HG03280 (cell line): ENCODE measurements at regions not wholly inside any gene's neighbourhood (a gene's known extent, or its start where the extent isn't known, plus 50 kb on each side); places are given as distances from the start of the nearest gene placed in this dataset.

Source experiments
- ATAC-seq: cut with Tn5 transposase; IDR thresholded peaks from one replicate; pipeline ENCODE4 v1.9.1; 2021; ENCODE audit warnings: mild to moderate bottlenecking, moderate library complexity; ENCODE audit not compliant: unreplicated experiment

DNA sequence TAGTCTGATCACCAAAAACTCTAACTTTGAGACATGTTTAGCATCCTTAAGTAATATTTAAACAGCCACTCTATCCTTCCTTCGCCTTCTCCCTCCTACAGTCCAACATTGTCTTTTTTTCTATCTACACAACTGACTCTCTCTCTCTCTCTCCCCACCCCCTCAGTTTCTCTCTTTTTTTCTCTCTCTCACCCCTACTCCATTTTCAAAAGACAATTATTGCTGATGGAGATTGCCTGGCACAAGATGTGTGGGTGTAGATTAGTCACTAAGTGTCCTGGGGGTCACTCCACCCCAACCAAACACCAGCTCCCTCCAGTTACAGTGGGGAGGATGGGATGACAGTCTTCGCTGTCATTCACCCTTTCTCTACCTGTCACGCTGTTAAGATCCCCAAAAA is 94.5 kb upstream of the NFIA start:
- ATAC-seq = no peak

DNA sequence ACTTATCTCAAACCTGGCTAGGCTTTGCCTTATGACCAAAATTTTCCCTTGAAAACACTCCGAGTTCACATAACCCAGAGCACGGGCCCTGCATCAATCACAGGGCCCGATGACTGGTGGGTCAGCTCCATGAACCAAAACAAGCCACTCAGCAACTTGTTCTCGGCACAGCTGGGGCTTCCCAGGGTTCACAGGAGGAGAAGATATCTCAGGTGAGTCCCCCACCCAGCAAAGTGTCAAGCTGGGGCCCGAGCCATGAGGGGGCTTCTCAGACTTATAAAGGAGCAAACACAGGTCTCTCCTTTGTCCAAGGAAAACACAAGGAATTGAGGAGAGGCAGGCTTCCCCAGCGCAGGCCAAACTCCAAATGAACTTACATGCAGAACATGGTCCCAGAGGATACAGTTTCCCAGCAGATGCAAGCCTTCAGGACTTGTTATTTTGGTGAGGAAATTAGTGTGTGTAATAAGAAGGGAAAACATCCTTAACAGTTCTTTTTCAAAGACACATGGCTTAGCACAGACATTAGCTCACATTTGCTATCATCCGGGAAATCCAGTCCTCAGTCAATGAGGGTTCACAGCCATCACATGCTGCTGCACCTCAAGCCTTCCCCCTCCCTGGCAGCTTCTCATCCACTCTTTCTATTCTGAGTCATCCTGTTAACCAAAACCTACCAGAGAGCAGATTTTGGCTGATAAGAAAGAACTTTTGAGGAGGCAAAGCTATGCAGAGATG is 98.1 kb upstream of the NFIA start:
- ATAC-seq = no peak

DNA sequence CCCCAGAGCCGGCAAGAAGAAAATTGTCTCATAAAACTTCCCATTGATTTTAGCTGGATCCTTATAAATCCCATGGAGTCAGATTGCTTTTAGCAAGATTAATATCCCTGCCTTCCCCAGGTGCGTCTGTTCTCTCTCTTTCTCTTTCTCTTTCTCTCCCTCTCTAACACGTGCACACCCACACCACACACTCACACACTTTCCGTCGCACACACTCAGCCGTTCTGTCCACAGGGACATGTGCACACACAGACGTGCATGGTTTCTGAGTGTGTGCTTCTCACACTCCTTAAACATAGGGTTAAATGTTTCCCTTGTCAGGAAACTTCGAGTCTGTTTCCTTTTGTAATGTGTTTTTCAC is 98.7 kb upstream of the NFIA start:
- no peak for ATAC-seq

DNA sequence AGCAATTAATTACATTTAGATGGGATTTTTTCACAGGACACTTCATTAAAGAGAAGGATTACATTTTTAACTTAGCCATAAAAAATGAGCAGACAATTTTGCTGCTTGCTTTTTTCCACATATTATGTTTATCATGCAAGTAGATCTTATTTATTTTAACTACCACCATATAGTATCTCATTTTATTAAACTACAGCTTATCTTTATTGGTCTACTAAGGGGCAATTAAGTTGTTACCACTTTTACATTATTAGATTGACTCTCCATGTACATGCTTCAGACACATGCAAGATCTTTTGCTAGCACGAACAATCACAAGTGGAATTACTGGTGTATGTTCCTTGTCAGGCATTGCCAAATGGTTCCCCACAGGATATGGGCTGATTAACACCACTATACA is 99.8 kb upstream of the NFIA start:
- no peak for ATAC-seq

DNA sequence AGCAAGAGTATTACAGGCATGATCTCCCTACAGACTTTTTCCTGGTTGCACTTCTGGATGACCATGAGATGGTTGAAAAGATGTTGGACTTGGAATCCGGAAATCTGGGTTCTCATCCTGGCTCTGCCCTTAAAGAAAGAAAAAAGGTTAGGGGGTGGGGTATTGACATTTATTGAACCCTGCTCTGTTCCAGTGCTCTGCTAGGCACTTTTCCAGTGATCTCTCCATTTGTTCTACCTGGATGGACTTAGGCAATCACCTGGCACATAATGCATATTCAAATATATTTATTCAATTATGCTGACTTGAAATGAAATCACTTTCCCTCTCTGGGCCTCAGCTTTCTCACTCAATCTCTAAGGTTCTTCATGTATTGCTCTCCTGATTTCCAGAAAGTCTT is 101.0 kb upstream of the NFIA start:
- ATAC-seq = no peak

DNA sequence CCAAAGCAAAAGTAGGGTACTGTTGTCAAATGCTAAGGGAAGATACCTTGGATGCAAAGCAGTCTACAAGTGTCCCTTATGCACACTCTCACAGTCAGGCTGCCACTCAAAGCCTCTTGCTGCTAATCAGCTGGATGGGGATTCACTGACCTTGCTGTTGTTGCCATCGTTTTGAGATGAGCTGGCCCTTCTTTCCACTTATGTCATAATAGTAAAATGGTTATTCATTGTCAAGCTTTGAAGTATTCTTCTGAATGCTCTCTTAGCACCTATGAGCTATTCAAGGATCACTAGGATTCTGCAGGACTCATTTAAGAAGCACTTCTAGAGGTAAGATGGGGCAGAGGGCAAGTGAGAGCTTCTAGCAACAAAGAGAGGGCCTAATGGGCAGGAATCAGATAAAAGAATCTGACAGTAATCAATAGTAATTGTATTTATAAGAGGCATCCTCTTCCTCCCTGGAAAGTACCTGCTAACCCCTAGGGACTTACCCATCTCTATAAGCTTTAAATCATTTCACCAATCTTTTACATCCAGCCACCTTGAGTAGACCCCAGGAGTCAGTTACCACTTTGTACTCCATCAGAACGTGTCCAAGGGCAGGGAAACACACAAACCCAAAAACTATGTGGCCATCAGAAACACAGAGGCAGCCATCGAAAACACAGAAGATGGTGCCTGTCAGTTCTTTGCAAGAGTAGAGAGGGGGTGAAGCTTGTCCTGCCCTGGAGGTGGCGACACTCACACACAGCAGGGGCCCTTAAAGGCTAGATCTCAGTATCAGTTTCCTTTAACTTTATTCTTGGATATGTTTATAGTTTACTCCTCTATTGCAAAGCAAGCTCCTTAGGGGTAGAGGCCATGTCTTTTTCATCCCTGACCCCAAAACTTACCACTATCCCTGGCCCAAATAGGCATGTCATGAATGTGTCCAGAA is 103.7 kb upstream of the NFIA start:
- ATAC-seq = peak; percentile 80

DNA sequence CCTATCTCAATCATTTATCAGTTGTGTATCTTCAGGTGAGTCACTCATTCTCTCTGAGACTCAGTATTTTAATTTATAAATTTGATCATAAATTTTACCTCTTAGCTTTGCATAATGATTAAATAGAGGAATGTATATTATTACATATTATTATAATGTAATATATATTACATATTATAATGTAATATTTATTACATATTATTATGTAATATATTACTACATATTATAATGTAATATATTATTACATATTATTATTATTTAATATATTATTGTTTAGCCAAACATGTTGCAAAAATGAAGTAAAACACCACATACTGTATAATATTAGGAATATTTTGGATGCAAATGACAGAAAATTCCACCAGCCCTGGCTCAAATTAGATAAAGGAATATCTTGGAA is 104.7 kb upstream of the NFIA start:
- ATAC-seq = no peak

DNA sequence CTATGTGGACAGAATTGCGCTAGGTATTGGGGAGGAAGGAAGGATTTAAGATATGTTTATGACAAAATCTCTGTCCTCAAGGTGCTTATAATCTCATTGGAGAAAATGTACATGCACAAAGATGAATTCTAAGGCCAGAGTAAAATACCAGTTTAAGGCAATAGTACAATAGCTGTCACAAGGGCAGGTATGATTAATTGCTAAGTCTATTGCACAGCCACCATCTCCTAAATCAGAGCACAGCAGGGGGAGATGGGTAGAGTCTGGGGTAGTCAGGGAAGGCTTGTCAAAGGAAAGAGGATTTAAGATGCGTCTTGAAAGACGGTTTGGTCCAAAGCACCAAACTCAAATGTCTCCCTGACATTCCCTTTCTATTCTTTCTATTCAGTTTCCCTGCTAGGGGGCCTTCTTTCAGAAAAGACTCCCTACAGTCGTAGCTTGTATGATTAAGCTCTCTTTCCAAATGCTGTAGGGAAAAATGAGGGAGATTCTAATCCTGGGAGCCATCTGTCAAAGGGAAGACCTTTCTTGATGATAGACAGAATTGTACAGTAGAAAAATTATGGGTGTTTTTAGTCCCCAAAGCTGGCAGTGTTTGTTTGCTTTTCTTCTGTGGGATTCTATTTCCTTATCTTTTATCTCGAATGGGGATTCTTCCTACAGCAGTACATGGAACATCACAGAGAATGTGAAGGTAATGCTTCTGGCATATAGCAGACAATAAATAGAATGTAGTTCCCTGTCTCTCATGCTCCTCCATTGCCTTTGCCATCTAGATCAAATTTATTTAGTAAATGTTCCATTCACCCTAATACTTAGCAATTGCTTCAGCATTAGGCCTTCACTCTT is 107.6 kb upstream of the NFIA start:
- ATAC-seq = no peak

DNA sequence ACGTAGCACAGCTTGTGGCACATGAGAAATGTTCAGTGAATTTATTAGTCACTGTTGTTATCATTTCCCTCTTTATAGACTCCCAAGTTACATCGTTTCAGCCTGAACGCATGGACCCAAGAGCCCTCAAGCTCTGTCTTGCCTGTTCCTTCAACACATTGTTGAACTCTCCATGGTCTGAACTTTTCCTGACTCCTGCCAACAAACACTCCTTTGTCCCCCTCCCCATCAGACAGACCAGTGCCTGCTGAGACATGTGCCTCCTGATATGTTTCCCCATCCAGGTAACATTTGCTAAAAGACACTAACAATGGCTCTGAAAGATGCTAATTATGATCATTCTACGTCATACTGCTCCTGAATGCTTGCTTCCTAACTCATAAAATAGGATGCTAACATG is 108.7 kb upstream of the NFIA start:
- no peak for ATAC-seq

DNA sequence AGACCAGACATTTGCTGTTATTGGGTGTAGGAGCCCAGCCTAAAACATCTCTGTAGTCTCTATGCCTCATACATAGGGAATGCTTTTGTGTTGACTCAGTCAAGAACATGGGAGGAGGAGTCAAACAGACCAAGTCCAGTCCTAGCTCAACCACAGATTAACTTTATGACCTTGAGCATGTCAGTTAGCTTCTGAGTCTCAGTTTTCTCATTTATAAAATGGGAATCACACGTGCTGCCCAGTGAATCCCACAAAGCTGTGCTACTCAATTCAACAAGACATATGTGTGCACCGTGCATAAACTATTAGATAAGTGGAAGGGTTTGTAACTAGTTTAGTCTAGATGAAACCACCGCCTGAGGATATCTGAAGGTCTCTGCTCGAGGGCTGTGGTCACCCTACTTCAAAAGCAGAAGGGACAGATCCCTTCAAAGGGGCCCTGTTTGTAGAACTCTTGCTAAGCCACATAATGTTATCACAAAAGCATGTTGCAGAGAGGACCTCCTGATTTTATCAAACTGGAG is 109.5 kb upstream of the NFIA start:
- ATAC-seq = no peak

DNA sequence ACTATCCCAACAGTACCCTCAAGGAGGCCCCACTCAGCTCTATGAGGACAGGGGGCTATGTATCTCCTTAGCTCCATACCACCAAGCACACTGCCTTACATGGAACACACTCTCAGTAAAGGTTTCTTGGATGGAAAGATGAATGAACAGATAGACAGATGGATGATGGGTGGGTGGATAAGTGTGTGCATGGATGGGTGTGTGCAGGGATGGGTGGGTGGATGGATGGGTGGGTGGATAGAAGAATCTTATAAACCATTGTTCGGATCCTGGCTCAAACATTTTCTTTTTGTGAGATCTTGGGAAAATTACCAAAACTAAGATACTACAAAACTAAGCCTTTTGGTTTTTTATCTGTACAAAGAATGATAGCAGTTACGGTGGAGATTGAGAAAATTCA is 111.0 kb upstream of the NFIA start:
- ATAC-seq = no peak

DNA sequence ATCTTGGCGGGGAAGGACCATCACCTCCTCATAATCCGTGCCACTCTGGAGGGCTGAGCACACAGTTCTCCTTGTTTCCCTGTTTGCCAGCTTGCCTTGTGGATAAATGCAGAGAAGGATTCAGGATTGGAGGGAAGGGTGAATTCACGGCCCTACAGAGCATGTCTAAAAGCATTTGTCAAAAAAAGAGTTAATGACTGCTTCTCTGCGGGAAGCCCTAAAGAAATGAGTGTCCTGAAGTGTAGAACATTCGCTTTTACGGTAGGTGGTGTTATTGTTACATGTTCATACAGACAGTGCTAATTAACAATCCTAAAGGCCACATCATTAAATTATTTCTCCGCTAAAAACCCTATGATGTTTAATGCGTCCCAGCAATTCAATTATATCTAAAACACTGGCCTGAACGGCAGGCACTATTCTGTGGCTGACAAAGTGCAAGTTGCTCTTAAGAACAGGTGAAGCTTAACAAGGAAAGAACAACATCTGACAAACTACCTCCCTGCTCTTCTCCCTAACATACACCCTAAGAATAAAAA is 112.3 kb upstream of the NFIA start:
- ATAC-seq = no peak

DNA sequence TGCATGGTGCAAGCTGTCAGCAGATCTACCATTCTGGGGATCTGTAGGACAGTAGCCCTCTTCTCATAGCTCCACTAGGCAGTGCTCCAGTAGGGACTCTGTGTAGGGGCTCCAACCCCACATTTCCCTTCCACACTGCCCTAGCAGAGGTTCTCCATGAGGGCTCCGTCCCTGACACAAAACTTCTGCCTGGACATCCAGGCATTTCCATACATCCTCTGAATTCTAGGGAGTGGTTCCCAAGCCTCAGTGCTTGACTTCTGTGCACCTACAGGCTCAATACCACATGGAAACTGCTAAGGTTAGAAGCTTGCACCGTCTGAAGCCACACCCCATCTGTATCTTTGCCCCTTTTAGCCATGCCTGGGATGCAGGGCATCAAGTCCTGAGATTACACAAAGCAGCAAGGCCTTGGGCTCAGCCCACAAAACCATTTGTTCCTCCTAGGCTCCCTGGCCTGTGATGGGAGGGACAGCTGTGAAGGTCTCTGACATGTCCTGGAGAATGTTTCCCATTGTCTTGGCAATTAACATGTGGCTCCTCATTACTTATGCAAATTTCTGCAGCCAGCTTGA is 117.0 kb upstream of the NFIA start:
- ATAC-seq = no peak

DNA sequence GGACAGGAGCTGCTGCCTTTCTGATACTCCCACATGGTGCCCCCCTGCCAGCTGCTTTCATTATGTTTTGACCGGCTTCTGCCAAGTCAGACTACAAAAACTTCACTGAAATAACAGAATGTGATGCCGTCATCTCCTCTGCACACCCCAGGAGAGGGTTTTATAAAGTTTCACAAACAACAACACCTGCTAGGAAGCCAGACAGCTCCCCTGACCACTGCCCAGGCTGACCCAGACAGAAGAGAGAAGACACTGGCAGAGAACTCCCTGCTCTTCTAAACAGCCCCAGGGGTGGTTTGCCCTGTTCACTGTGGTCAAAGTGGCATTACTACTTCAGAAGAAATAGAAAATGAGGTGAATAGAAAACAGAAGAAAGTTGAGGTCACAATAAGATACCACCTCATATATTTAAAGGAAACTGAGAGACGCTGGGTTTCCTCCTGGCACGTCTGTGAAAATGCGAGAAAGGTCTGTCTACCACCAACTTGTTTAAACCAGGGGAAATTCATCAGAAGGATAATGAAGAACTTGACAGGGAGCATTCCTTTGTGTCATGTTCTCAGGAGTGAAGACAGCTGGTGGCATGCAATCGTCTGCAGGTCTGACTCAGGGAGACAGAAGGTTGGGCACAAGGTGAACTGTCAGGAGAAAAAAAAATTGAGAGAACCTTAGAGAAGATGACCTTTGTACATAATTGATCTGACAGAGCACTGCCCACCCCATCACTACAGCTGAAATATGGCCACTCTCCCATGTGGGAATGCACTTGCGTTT is 119.0 kb upstream of the NFIA start:
- ATAC-seq = no peak

DNA sequence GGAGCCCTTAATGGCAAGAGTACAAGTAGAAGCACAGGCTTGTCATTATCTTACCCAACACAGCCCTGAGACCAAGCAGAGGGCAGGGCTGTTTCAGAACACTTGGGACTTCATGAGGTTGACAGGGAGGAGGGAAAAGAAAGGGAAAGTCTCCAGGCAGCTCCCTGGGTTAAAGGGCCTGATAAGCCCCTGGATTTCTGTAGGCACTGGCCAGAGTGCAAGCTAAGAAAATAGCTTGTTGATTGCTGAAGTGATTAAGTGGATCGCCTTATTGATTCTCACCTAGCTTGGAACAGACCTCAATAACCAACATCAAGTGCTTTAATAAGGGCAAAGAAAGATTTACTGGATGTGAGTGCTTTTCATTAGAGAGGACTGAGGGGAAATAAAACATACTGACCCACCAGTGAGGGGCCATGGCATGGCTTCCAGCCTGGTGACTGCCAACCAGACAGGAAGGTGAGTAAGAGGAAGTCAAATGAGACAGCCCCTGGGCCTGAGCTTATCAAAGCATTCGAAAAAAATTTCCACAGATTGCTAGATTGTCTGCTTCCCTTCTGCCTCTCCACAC is 121.4 kb upstream of the NFIA start:
- no peak for ATAC-seq

DNA sequence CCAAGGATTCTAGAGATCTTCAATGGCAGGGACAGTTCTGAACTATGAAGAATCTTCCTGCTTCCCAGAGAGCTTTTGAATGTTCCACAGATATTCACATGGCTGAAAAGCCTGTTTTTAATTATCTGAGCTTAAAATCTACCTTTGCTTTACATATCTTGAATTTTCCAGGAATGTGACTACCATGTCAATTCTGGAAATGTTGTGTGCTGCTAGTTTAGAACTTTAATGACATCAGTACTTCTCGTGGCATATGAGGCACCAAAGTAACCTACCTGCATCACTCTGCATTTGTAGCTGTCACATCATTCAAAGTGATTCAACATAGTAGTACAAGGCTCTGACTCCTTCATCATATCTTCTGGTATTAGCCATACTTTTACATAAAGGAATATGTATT is 122.7 kb upstream of the NFIA start:
- no peak for ATAC-seq

DNA sequence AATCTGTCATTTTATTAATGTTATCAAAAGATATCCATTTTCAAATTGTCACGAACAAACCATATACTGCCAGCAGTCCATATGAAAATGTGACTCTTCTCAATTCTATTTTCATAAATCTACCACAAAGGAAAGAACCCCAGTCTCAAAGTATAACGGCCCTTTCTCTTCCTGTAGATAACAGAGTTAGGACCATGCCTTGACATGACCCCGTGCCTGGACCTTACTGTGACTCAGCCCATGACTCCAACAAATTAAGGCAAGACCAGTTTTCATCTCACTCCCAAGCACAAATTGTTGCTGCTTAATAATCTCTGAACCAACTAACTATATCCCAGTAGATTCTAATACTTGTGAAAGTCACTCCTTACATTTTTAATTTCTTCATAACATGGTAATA is 124.4 kb upstream of the NFIA start:
- ATAC-seq = no peak

DNA sequence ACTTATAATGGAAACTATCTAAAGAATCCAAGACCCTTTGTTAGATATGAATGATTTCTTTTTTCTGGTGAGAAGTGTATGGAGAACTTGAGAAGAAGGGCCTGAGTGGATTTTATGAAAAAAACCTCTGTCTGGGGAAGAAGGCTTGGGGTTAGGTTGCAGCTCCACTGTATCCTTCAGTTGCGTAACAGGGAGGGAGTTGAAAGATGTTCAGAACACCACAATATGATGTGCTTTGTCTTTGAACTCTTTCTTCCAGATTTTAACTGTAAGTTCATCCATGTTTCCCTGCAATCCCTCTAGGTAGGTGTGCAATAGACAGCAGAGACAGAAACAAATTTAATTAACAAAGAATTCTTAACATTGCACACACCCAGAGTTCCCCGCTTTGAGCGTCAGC is 125.8 kb upstream of the NFIA start:
- ATAC-seq = no peak

DNA sequence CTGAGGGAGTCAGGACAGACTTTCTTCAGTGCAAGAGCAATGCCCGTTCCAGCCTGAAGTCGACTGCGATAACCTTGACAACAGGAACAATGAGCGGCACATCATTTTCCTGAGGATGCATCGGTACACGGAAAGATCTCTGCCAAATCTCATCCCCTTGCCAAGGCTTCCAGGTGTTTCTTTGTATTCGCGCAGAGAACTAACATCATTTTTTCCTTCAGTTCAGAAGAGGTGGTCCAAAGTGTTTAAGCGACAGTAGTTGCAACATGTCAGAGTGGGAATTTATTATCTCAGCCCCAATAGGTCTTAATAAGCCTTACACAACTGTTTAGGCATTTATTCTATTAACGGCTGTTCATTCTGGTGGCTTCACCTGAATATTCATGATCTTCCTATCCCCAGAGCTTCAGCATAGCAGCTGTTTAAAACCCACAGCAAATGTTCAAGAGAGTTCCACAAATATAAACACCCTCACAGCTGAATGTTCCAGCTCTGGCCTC is 129.7 kb upstream of the NFIA start:
- ATAC-seq = no peak
